HCT116 (cell line): ENCODE measurements at regions not wholly inside any gene's neighbourhood (a gene's known extent, or its start where the extent isn't known, plus 50 kb on each side); places are given as distances from the start of the nearest gene placed in this dataset.

Experiments used
- ATAC-seq: fragments of 200-7000 bp; cut with Tn5 transposase; 2 replicates; pipeline ENCODE4 v1.9.1; 2020; ENCODE audit warnings: mild to moderate bottlenecking, moderate library complexity
- BruUV-seq: library from RNA; stranded (reverse); fragments of 400-500 nt; replicated peaks from 2 replicates; lab custom pipeline; 2021; lab: Mats Ljungman, UMichigan
- CTCF ChIA-PET: fragments of 300-600 bp; sonication (Branson Sonifier 250); formaldehyde crosslinking; loops from one replicate; lab custom pipeline; 2021; ENCODE audit warnings: antibody characterized with exemption; lab: Charles Lee
- POLR2A ChIA-PET: fragments of 300-600, 350-600 bp; sonication (Branson Sonifier 250); formaldehyde crosslinking; loops from one replicate; lab custom pipeline; 2021; ENCODE audit warnings: antibody characterized with exemption; lab: Charles Lee
- RAD21 ChIA-PET, 2 experiments: fragments of 300-600 bp; sonication (Branson Sonifier 250); formaldehyde crosslinking; loops; one replicate each; lab custom pipeline; 2023; ENCODE audit warnings: low total read pairs in 2 of 2; ENCODE audit not compliant: uncharacterized antibody in 2 of 2, unreplicated experiment in 2 of 2, low non-redundant PET in 1 of 2; lab: Charles Lee
- DNase-seq: peaks from one replicate; pipeline ENCODE4 v3.0.0-alpha.2; 2010; ENCODE audit warnings: low read depth, low spot score
- H2AFZ ChIP-seq: fragments of 200-600 bp; shearing (Covaris generic), sonication (generic); 2 replicates; pipeline ENCODE4 v1.6.1; 2017; ENCODE audit warnings: low read depth, mixed run types, mixed read lengths, antibody characterized with exemption, low read length; ENCODE audit not compliant: poor library complexity, severe bottlenecking
- H3K27ac ChIP-seq: 2 replicates; pipeline ENCODE4 v1.5.1; 2012; ENCODE audit warnings: low read depth, low read length
- H3K27me3 ChIP-seq: fragments of 200-600 bp; sonication (generic); 2 replicates; pipeline ENCODE4 v1.6.1; 2016; ENCODE audit warnings: mixed run types, low read length, mixed read lengths; ENCODE audit not compliant: insufficient read depth
- H3K36me3 ChIP-seq, 2 experiments: fragments of 200-500 bp in 1 of 2; fragments of 200-600 bp in 1 of 2; sonication (Bioruptor generic) in 1 of 2; sonication (generic) in 1 of 2; 2 replicates each; pipeline versions ENCODE4 v1.5.1 to v1.6.1; 2014 to 2016; ENCODE audit warnings: low read length in 2 of 2, inconsistent platforms in 1 of 2, mixed read lengths in 1 of 2, mixed run types in 1 of 2; ENCODE audit not compliant: insufficient read depth in 2 of 2, control insufficient read depth in 1 of 2
- H3K4me1 ChIP-seq, 2 experiments: fragments of 200-600 bp in 1 of 2; sonication (generic) in 1 of 2; 2 replicates each; pipeline versions ENCODE4 v1.5.1 to v1.6.1; 2012 to 2017; ENCODE audit warnings: low read length in 2 of 2, inconsistent platforms in 1 of 2, mild to moderate bottlenecking in 1 of 2, mixed read lengths in 1 of 2, mixed run types in 1 of 2, moderate library complexity in 1 of 2; ENCODE audit not compliant: insufficient read depth in 2 of 2, control insufficient read depth in 1 of 2
- H3K4me2 ChIP-seq: fragments of 200-600 bp; sonication (generic); 2 replicates; pipeline ENCODE4 v1.6.1; 2017; ENCODE audit warnings: mixed run types, low read length, mixed read lengths
- H3K4me3 ChIP-seq, 2 experiments: fragments of 200-600 bp in 1 of 2; sonication (generic) in 1 of 2; replicated peaks in 1 of 2; 2 replicates each; pipeline ENCODE4 v1.5.1; 2011 to 2016; ENCODE audit warnings: low read length in 2 of 2, control low read depth in 1 of 2, low read depth in 1 of 2, mild to moderate bottlenecking in 1 of 2, mixed read lengths in 1 of 2, mixed run types in 1 of 2
- H3K79me2 ChIP-seq: fragments of 200-600 bp; sonication (generic); 2 replicates; pipeline ENCODE4 v1.6.1; 2017; ENCODE audit warnings: mild to moderate bottlenecking, mixed run types, low read length, moderate library complexity, mixed read lengths; ENCODE audit not compliant: insufficient read depth
- H3K9ac ChIP-seq: fragments of 200-600 bp; sonication (generic); 2 replicates; pipeline ENCODE4 v1.6.1; 2016; ENCODE audit warnings: low read length, mixed read lengths
- H3K9me2 ChIP-seq: fragments of 200-600 bp; sonication (generic), shearing (Covaris generic); 2 replicates; pipeline ENCODE4 v1.6.1; 2017; ENCODE audit warnings: mixed run types, mild to moderate bottlenecking, moderate library complexity; ENCODE audit not compliant: insufficient read depth
- H3K9me3 ChIP-seq, 2 experiments: fragments of 200-500 bp in 1 of 2; fragments of 200-600 bp in 1 of 2; sonication (Bioruptor generic) in 1 of 2; sonication (generic) in 1 of 2; 2 replicates each; pipeline ENCODE4 v1.6.1; 2014 to 2017; ENCODE audit warnings: low read length in 2 of 2, mixed read lengths in 2 of 2, inconsistent platforms in 1 of 2, low read depth in 1 of 2, mild to moderate bottlenecking in 1 of 2, mixed run types in 1 of 2, moderate library complexity in 1 of 2; ENCODE audit not compliant: control insufficient read depth in 1 of 2, insufficient read depth in 1 of 2
- H4K20me1 ChIP-seq: fragments of 200-600 bp; sonication (generic), shearing (Covaris generic); 2 replicates; pipeline ENCODE4 v1.6.1; 2017; ENCODE audit warnings: mixed run types, mild to moderate bottlenecking, moderate library complexity; ENCODE audit not compliant: insufficient read depth
- CBX3 ChIP-seq: IDR thresholded peaks from 2 replicates; pipeline ENCODE4 v1.6.1; 2012; ENCODE audit warnings: low read depth
- CEBPB ChIP-seq: IDR thresholded peaks from 2 replicates; pipeline ENCODE4 v1.6.1; 2012; ENCODE audit warnings: low read depth
- EGR1 ChIP-seq: IDR thresholded peaks from 2 replicates; pipeline ENCODE4 v1.6.1; 2012; ENCODE audit warnings: low read depth
- ELF1 ChIP-seq: IDR thresholded peaks from 2 replicates; pipeline ENCODE4 v1.6.1; 2012; ENCODE audit warnings: low read depth, borderline replicate concordance
- EZH2phosphoT487 ChIP-seq: fragments of 200-600 bp; IDR thresholded peaks from 2 replicates; pipeline ENCODE4 v1.6.1; 2018; ENCODE audit warnings: antibody characterized with exemption, borderline replicate concordance
- JUND ChIP-seq: IDR thresholded peaks from 2 replicates; pipeline ENCODE4 v1.6.1; 2012
- POLR2A ChIP-seq: IDR thresholded peaks from 2 replicates; pipeline ENCODE4 v1.7.0; 2011; ENCODE audit warnings: borderline replicate concordance; ENCODE audit not compliant: insufficient read depth, insufficient read length; ENCODE audit errors: extremely low read depth
- POLR2AphosphoS5 ChIP-seq: IDR thresholded peaks from 2 replicates; pipeline ENCODE4 v1.6.1; 2011; ENCODE audit warnings: mild to moderate bottlenecking, low read depth, low read length, moderate library complexity
- REST ChIP-seq: IDR thresholded peaks from 2 replicates; pipeline ENCODE4 v1.6.1; 2012; ENCODE audit warnings: low read depth
- SP1 ChIP-seq: IDR thresholded peaks from 2 replicates; pipeline ENCODE4 v1.6.1; 2012; ENCODE audit warnings: low read depth
- TCF7L2 ChIP-seq: IDR thresholded peaks from 2 replicates; pipeline ENCODE4 v1.7.0; 2011; ENCODE audit warnings: borderline replicate concordance, inconsistent platforms; ENCODE audit not compliant: insufficient read depth, insufficient read length; ENCODE audit errors: extremely low read depth
- YY1 ChIP-seq: IDR thresholded peaks from 2 replicates; pipeline ENCODE4 v1.6.1; 2011; ENCODE audit warnings: low read length, low read depth, moderate library complexity, mild to moderate bottlenecking; ENCODE audit not compliant: insufficient replicate concordance; ENCODE audit errors: extremely low read depth
- ZNF274 ChIP-seq: fragments of 200-500 bp; sonication (Bioruptor generic); IDR thresholded peaks from 2 replicates; pipeline ENCODE4 v1.6.1; 2014; ENCODE audit warnings: mild to moderate bottlenecking, low read depth, low read length, inconsistent platforms
- intact Hi-C: fragments of 100-400 bp; cut with micrococcal nuclease; formaldehyde crosslinking; loops from 2 replicates; pipeline ENCODE4 v1.10.0; 2022
- TF ChIP-seq, protein P1 (sequence below): IDR thresholded peaks from 2 replicates; pipeline ENCODE4 v1.6.1; 2012
- TF ChIP-seq, protein P2 (sequence below), 3 experiments: fragments of 200-600 bp in 1 of 3; sonication (generic) in 1 of 3; IDR thresholded peaks in 2 of 3; conservative IDR thresholded peaks in 1 of 3; 2 replicates each; pipeline ENCODE4 v1.5.1; 2012 to 2017; ENCODE audit warnings: low read depth in 2 of 3, low read length in 2 of 3, antibody characterized with exemption in 1 of 3, borderline replicate concordance in 1 of 3, control low read depth in 1 of 3, mild to moderate bottlenecking in 1 of 3, mixed read lengths in 1 of 3, mixed run types in 1 of 3, moderate library complexity in 1 of 3; ENCODE audit not compliant: insufficient read depth in 1 of 3

GRCh38 chr5:145176041-145176440 is 659.1 kb downstream of the PRELID2 start:
- ChIA-PET CTCF (no interaction called here), POLR2A (no interaction called here)
- intact Hi-C loops = no loop called here
- Histone ChIP-seq H3K9ac (no peak overlapping the region), H4K20me1 (no peaks in the 10 kb centered on the region; the same call in 1 of the 2 replicates), H3K79me2 (no peaks in the 10 kb centered on the region), H3K27ac (no peak overlapping the region), H3K9me3 (no peaks in the 10 kb centered on the region), H3K4me3 (no peak overlapping the region), H2AFZ (no peak overlapping the region)
- no TSS peak for BruUV-seq
- ATAC-seq (no peak), DNase-seq (no peak)
- TF ChIP-seq, protein P1, sequence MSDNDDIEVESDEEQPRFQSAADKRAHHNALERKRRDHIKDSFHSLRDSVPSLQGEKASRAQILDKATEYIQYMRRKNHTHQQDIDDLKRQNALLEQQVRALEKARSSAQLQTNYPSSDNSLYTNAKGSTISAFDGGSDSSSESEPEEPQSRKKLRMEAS = no peak
- no peak for TF ChIP-seq CBX3
- no peak for TF ChIP-seq EGR1
- TF ChIP-seq EZH2phosphoT487 = no peak
- no peak for TF ChIP-seq JUND
- no peak for TF ChIP-seq SP1
- no peak for TF ChIP-seq POLR2AphosphoS5
- no peak for TF ChIP-seq REST
- TF ChIP-seq YY1 = no peak
- TF ChIP-seq, protein P2, sequence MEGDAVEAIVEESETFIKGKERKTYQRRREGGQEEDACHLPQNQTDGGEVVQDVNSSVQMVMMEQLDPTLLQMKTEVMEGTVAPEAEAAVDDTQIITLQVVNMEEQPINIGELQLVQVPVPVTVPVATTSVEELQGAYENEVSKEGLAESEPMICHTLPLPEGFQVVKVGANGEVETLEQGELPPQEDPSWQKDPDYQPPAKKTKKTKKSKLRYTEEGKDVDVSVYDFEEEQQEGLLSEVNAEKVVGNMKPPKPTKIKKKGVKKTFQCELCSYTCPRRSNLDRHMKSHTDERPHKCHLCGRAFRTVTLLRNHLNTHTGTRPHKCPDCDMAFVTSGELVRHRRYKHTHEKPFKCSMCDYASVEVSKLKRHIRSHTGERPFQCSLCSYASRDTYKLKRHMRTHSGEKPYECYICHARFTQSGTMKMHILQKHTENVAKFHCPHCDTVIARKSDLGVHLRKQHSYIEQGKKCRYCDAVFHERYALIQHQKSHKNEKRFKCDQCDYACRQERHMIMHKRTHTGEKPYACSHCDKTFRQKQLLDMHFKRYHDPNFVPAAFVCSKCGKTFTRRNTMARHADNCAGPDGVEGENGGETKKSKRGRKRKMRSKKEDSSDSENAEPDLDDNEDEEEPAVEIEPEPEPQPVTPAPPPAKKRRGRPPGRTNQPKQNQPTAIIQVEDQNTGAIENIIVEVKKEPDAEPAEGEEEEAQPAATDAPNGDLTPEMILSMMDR (IDR thresholded peaks at IDR 0.05 in 2 of 3, conservative IDR thresholded peaks at IDR 0.05 in 1 of 3; ENCODE audit: borderline replicate concordance in 1 of 3, insufficient read depth in 1 of 3, low read depth in 2 of 3, low read length in 2 of 3) = no peak
- TF ChIP-seq ELF1 = no peak
- no peak for TF ChIP-seq TCF7L2
- TF ChIP-seq CEBPB = no peak
- TF ChIP-seq POLR2A = no peak
- no peak for TF ChIP-seq ZNF274
- TF ChIP-seq, all 23 proteins: peak for 0
- H3K27me3 ChIP-seq = peaks cover 44% of the 10 kb centered on the region
- RAD21 ChIA-PET = no interaction called here
- no peaks in the 10 kb centered on the region for H3K36me3 ChIP-seq
- H3K4me1 ChIP-seq = no peaks in the 10 kb centered on the region
- H3K4me2 ChIP-seq = no peak overlapping the region
- H3K9me2 ChIP-seq = no peaks in the 10 kb centered on the region
